NOMO-1 treated with dmso at 0.1 percent for 144 hours (cell line): ENCODE measurements at regions not wholly inside any gene's neighbourhood (a gene's known extent, or its start where the extent isn't known, plus 50 kb on each side); places are given as distances from the start of the nearest gene placed in this dataset.

Experiments used
- DNase-seq: peaks from one replicate; lab custom pipeline; 2025; ENCODE audit not compliant: unreplicated experiment; lab: John Stamatoyannopoulos, UW

DNA sequence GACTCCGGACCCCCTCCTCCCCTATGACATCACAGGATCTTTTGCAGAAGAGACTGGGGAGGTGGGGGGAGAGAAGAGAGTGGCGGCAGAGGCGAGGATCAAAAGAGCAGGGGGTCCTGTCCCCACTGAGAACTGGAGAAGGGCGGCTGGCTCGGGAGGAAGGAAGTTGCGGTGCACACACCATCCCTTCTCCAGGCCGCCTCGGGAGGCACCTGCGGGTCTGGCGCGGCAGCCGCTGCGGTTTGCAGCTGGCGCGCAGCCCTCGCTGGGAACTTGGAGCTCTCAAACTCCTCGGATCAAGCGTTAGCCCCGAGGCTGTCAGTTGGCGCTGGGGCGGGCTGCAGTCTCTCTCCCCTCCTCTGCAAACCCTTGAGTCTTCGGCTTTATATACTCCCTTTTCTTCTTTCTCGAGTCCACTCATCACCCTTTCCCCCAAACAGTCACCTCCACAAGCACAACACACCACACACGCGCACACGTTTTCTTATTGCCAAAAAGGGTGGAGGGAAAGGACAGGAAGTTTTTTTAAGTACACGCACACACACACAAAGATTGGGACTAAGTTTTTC, 180.7 kb downstream of the TBXT start:
- no peak for DNase-seq

DNA sequence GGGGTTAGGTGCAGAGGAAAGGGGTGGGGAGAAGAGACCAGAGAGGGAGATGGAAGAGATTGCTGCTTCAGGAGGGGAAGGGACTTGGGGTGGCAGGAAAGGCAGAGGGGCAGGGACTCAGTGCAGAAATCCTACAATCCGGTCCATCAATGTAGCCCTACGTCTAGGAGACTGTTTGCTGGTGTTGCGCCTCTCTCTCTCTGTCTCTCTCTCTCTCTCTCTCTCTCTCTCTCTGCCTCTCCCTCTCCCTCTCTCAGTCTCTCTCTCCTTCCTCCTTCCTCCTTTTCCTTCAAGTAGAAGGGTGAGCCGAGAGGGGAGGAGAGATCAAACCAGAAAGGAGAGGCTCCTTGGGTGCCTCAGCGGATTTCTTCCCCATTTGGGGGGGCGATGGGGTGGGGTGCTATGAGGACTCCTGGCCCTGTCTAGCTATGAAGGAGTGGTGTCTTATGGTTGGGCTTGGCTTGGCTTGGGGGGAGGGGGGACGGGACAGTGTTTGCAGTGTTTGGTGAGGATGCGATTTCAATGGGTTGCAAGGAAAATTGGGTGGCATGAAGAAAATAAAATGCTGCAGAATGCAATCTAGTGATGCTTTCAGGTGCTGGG, 181.2 kb downstream of the TBXT start:
- no peak for DNase-seq

DNA sequence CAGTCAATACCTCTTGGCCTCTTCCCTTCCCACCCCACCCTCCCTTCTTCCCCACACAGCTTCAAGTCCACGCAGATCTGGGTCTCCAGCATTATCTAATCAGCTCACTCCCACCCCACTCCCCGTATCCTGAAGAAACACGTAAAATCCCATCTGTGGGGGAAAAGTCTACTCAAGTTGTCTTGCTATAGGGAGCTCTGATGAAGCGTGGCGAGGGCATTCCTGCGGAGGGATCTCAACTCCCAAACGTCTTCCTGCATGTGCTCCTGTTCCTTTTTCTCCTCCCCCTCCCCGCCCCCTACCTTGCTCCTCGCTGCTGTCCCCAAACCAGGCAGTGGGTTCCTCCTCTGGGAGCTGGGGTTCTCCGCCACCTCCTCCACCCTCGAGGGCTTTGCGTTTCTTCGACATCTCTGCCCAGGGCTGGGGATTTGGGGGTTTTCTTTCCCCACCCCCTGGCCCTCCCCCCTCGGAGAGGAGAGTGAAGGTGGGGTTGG, 181.8 kb downstream of the TBXT start:
- no peak for DNase-seq

DNA sequence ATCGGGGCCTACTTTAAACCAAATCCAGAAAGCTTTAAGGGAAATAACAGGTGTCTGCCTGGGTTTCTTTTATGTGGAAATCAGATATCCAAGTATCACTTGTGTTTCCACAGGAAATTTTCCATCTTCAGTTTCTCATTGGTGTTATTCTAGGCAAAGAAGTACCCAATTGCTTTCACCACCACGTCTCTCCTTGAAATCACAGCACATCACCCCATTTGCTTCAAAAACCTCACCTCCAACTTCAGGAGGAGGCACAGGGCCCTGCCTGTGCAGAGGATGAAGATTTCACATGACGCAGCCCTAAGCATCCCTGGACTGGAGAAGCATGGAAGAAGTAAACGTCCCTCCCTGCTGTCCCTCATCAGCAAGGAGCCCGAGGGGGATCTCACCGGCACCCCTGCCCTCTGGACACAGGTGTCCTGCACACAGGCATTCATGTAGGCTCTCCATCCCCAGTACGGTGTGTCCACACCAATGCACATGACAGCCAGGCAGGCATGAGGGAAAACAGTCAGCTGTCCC, 182.3 kb downstream of the TBXT start:
- DNase-seq, result no peak

DNA sequence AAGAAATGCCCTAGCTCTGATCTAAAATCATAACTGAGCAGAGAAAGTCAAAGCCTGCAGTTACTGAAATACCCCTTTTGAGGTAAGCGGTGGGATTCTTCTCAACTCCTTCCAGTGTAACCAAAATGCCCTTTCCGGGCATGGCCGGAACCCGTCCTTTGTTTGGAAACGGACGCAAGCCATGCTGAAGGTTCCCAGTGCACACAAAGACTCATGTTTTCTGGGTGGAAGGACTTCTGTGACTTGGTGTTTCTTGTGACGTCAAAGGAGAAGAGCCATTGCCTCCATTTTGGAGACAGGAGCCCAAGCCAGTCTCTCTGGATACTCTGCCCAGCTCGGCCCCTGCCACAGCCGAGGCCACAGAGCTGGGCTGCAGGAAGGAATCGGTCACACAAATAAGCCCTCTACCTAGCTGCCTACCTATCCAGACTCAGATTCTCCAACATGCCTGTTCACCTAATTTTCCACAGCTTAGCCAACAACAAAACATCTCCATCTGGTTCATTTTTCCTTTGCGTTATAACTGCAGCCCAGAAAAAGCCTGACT, 182.8 kb downstream of the TBXT start:
- DNase-seq, result no peak

DNA sequence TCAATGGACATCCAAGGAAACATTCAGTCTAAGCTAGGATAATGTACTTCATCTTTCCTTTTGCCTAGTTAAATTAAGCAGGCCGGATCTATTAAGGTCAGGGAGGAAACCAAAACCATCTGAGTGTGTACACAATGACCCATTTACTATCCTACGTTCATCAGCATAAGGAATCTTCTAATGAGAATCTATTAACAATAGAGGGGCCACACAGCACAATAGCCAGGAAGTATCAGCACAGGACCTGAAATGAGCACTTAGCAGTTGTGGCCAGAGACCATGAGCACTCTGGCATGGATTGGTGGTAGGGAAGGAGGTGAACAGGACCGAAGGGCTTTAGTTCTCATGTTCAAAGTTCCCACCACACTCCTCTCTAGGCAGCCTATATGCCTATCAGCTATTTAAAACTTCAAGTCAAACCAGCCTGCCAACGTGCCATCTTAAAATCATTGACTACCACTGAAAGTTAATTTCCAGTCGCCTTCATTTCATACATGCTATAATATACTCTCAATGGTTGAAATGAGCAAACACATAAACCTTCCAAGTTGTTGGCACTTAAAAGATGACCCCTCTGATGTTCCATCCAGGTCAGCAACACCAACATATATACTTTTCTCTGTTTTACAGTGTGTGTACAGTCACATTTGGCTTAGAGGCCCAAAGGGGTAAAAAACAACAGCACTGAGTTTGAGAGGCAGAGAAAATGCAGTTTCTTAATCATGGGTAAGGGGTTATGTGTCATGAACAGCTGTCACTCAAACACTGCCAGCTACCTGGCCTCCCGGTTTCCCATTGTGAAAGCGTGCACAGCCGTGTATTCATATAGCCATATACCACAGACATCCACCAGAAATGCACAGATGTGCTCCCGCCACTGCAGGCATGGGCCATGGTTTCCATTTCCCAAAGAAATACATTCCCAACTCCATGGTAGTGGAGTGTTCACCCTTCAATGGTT, 184.3 kb downstream of the TBXT start:
- no peak for DNase-seq

DNA sequence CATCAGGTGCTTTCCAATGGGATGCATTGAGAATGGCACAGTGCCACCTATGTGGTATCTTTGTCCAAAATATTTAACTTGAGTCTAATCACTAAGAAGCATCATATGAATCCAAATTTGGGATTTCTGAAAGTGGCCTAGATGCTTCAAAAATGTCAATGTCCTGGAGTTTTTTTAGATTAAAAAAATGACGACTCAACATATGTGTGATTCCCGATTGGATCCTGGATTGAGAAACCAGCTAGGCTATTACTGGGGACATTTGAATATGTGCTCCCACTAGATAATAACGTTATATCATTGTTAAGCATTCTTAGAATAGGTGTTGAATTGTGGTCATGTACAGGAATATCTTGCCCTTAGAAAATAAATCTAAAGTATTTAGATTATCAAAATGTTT, 189.2 kb downstream of the TBXT start:
- DNase-seq, result no peak

DNA sequence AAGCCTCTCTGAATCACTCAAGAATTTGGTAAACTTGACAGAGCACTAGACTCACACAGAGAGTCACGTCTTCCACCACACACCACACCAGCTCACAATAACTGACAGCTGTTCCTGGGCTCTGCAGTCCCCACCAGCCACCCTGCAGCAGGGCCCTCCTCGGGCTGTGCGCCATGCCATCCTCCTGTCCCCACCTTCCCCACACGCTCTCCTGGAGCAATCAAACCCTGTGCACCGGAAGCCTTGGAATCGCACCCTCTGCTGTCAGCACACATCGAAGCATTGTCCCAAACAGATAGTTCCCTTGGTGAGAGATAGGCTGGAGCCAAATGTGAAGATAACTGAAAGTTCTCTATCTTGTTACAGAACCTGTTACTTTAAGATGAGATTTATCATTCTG, 191.0 kb downstream of the TBXT start:
- DNase-seq, result no peak

DNA sequence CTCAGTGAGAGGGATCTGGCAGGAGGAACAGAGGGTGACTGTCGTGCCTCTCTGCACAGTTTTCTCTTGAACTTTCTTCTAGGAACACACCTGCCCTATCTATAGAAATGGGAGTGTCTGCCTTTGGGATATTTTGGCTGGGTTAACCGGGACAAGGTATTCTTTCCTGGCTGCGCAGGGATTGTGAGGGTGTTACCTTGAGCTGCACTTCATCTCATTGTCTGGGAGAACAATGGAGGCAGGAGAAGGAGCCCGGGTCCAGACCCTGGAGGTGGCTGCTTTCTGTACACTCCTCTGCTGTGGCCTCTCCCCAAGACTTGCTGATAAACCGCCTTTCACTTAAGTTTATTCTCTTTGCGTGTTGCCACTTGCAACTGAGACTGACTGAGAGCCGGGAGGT, 192.8 kb downstream of the TBXT start:
- no peak for DNase-seq

DNA sequence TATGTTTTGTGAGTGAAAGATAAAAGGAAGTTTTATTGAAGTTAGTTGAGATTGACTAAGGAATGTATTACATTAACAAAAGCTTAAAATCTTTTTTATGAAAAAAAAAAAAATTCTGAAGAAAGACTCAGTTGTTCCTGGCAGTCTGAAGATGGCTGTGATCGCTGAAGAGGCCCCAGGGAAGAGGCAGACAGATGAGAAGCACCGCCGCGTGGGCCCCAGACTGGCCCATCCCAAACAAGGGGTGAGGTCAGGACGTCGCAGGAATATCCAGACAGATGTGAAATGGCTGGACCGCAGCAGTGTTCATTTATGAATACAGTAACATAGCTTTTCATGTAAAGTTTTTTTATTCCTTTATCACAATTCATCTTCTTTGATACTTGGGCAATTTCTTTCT, 194.2 kb downstream of the TBXT start:
- no peak for DNase-seq

DNA sequence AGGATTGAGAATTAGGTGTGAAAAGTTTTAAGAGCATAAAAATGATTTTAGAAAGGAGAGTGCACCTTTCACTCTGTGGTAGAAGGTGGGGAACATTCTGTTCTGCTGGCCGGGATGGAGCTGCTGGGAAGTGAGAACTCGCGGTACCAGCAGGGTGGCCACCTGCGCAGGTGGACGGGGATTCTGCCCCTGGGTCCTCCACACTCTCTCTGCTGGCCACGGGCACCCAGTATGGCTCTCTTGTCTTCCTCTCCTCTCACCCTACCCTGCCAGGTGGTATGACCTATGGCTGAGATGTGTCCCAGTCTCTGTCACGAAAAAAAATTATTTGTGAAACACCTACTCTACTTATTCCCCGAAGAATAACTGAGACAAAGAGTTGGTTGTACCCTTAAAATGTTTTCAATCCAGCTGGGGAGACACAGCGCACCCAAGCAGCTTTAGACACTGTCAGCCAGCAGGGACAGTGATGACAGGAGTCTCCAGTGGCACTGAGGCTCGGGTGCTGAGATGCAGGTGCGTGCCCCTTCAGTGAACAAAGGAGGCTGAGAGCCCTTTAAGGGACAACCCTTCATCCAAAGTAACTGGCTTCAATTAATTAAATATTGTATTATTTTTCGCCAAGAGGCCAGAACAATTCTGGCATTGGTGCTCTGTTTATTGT, 195.4 kb downstream of the TBXT start:
- DNase-seq, result no peak

DNA sequence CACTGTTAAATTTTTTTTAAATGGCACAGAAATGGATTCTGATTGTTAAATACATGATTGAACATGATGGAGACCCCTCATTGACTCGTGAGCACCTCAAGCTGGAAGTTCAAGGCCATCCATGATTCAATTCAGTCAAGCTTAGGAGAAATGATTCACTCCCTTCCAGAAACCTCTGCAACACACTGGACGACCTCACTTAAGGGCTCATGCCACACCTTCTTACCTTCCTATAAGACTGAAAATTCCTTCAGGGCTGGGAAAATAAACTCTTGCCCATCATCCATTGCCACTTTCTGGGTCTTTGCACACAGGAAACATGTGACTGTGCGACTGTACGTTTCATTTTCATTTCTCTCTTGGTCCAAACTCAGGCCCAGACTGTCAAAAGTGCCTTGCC, 196.4 kb downstream of the TBXT start:
- DNase-seq, result no peak

DNA sequence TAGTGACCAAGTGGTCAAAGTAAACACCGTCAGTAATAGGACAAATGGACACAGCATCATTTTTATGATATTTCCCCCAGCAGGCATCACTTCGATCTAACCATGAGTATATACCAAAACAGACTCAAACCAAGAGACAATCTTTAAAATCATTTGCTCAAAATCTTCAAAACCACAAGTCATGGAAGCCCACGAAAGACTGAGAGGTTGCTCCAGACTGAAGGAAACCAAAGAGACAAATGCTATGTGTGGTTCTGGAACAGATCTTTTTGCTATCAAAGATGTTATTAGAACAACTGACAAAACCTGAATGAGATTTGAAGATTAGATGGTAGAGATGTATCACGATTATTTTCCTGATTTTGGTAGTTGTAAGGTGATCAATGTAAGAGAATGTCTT, 197.7 kb downstream of the TBXT start:
- no peak for DNase-seq

DNA sequence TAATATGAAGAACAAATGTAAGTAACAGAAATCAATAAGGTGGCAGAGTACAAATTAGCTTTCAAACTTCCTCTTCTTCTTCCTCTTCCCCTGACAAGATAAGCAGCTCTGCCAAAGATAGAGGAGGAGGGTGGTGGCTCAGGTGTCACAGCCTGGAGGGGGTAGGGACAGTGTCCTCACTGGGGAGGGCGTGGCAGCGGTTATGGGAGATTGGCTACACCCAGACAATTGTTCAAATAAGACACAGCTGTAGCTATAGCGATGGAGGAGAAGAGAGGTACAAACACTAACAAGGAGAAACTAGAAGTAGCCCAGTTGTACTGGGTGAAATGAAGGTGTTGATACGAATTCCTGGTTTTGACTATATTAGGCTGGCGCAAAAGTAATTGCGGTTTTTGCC, 198.5 kb downstream of the TBXT start:
- DNase-seq, result no peak

DNA sequence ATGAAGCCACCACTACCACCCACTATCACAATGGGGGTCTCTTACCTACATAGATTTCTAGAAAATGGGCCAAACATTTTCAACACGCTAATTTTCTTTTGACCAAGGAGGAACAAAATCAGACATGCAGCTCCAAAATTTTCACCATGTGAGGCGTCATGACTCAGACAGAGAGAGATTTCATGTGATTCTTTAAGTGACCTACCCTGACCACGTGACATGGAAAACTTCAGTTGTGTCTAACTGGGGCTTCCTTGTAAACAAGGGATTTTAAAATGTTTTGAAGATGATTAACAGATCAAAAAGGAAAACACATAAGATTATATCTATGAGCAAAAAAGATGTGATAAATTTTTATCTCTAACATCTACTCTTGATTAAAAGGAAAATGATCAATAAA, 199.2 kb downstream of the TBXT start:
- DNase-seq, result no peak

DNA sequence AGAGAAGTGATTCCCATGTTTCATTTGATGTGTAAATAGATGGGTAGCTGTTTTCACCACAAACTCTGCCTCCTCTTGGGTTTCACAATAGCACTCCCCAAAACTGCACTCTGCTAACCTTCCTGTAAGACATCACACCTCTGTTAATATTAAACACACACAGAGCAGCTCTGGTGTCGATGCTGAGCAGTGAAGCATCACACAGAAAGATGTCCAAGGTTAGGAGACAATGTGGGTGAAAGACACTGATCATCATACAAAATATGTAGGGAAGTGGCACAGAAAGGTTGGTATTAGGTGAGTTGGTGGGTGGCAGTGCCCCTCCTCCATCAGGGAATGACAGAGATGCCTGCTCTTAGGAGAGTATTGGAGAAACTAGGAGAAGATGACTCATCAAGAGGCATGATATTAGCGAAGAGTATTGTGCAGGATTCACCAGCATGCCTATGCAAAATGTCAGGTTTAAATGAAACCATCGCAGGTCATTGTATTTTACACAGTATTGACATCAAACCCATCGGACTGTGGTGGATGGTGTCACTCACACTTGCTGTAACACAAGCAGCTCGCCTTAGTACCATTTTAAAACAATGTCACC, 199.7 kb downstream of the TBXT start:
- no peak for DNase-seq

DNA sequence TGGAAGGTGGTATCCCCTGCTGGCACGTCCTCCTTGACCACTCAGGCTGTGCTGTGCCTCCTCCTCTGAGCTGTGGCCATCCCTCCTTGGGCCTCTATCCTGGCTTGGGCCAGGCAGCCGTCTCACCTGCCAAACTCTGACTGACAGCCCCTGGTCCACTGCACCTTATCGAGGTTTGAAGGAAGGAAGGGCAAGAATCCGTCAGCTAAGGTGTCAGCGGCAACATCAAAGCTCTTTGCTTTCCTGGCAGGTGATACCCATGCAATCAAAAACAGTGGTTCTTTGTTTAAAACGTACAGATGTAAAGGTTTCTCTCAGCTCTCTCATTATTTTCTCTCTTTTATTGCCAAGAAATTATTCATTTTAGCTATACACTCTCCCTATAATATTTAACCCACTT, 203.9 kb downstream of the TBXT start:
- no peak for DNase-seq

DNA sequence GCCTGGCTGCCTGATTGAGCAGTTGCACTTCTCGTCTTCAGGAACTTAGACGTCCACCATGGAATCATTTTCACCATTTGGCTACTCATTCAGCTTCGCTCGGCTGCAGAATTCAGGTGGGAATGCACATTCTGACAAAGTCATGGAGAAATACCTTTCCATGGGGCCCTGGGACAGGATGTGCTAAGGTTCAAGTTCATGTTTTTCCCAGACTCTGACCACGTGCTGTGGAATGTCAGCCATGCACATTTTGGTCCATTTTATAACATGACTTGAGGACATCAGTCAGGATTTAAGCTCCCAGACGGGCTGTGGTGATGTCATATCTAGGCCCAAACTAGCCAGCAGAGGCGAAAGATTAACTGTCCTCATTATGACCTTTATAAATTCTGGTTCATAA, 205.3 kb downstream of the TBXT start:
- no peak for DNase-seq

DNA sequence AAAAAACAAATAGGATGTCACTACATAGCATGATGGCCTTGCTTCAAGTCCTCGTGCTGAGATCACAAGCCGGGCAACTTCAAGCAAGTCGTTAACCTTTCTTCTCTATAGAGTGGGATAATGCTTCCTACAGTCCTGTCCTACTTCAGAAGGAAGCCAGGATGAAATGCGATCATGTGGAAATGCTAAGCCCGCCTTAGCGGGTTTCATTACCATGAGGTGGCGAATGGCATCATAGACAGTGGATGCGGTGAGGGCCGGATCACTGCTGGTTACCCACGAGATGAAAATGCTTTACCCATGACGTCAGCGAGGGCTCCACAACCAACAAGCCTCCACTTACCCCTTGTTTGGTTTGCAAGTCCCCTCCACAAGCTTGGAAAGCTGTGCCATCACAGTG, 206.4 kb downstream of the TBXT start:
- DNase-seq, result no peak

DNA sequence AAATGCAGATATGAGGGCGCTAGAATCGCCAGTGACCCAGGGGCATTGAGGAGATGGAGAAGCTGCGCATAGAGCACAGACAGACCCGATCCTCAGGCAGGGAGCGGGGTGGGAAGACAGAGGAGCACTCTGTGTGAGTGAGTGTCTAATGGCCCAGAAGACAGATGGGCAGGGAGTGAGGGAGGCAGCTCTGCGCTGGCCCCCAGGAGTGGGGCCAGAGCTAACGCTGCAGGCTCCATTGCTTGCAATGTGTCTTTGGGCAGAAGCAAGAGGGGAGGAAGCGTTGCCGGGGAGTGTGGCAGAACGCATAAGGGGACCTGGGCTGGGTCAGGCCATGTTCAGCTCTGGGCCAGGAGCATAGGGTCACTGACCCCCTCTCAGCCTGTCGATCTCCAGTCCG, 207.0 kb downstream of the TBXT start:
- DNase-seq, result no peak

DNA sequence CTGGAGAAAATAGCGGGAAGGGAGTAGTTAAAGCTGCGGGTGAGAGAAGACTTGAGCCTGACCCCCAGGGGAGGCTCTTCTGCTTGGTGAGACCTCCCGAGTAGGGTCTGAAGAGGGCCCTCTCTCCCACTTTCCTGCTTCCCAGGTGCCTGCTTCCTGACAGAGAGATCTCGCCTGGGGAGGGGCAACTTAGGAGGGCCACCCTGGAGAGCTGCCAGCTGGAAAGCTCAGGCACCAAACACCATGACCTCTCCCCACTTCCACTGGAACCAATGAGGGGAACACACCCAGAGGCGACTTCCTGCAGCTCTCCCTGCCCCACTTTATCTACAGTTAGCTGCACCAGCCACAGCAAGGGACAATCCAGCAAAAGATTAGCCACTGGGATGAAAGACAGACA, 208.0 kb downstream of the TBXT start:
- no peak for DNase-seq
